Spleen (tissue), 7 donors: ENCODE measurements at regions not wholly inside any gene's neighbourhood (a gene's known extent, or its start where the extent isn't known, plus 50 kb on each side); places are given as distances from the start of the nearest gene placed in this dataset.

Experiments
- CTCF ChIP-seq, 11 experiments: fragments of 200-600 bp in 7 of 11; fragments of 450-650 bp in 4 of 11; sonication (generic) in 4 of 11; IDR thresholded peaks in 8 of 11; conservative IDR thresholded peaks in 3 of 11; 1 replicate in 7 of 11; 2 replicates in 4 of 11; pipeline versions ENCODE4 v1.4.0 to v1.8.0; 2016 to 2021; ENCODE audit warnings: antibody characterized with exemption in 11 of 11, inconsistent platforms in 4 of 11, mild to moderate bottlenecking in 1 of 11
- POLR2A ChIP-seq, 3 donors: fragments of 450-650 bp; IDR thresholded peaks; one replicate each; pipeline ENCODE4 v1.5.1; 2017; ENCODE audit warnings: antibody characterized with exemption in 3 of 3, mild to moderate bottlenecking in 1 of 3
- donor health status: DM: no; HTN: no; CAD: no; lungs with moderate emphysema.
- donor health status: DM: no; HTN: no; CAD: no.
- donor health status: DM: no; HTN: no; CAD: no.

GRCh38 chr4:171594293-171594692 is 218.9 kb upstream of the GALNTL6 start:
- TF ChIP-seq CTCF (IDR thresholded peaks at IDR 0.05 in 8 of 11, conservative IDR thresholded peaks at IDR 0.05 in 3 of 11) (no peak), POLR2A (IDR thresholded peaks at IDR 0.05) (no peak)
